ENCODE measurements at regions not wholly inside any gene's neighbourhood (a gene's known extent, or its start where the extent isn't known, plus 50 kb on each side); places are given as distances from the start of the nearest gene placed in this dataset.

GRCh38 chr6:141451511-141452353 is 681.0 kb upstream of the GJE1 start:
- H3K27ac ChIP-seq, result no peak overlapping the region
- DNase-seq (ENCODE audit: low spot score), result no peak
- TF ChIP-seq CTCF (IDR thresholded peaks at IDR 0.05), result no peak
- no peak overlapping the region for H3K4me3 ChIP-seq

GRCh38 chr6:141451181-141451510 is 681.6 kb upstream of the GJE1 start:
- no peak for DNase-seq (ENCODE audit: low spot score)
- no peak overlapping the region for H3K4me3 ChIP-seq
- no peak overlapping the region for H3K27ac ChIP-seq
- no peak for TF ChIP-seq CTCF (IDR thresholded peaks at IDR 0.05)

GRCh38 chr6:141445928-141446628 is 686.6 kb upstream of the GJE1 start:
- DNase-seq (ENCODE audit: low spot score), result no peak
- Histone ChIP-seq H3K27ac (no peak overlapping the region), H3K4me3 (no peak overlapping the region)
- no peak for TF ChIP-seq CTCF (IDR thresholded peaks at IDR 0.05)

- DNase-seq (ENCODE audit: low spot score), result no peak
- no peak overlapping the region for H3K27ac ChIP-seq
- no peak overlapping the region for H3K4me3 ChIP-seq
- no peak for TF ChIP-seq CTCF (IDR thresholded peaks at IDR 0.05)
Measured at GRCh38 chr6:141443668-141444289, 688.9 kb upstream of the GJE1 start.

GRCh38 chr6:141443032-141443431 is 689.7 kb upstream of the GJE1 start:
- TF ChIP-seq CTCF (IDR thresholded peaks at IDR 0.05), result no peak
- no peak for DNase-seq (ENCODE audit: low spot score)
- H3K4me3 ChIP-seq, result no peak overlapping the region
- H3K27ac ChIP-seq, result no peak overlapping the region

GRCh38 chr6:141439513-141439912 is 693.2 kb upstream of the GJE1 start:
- DNase-seq (ENCODE audit: low spot score), result no peak
- TF ChIP-seq CTCF (IDR thresholded peaks at IDR 0.05), result no peak
- H3K27ac ChIP-seq, result no peak overlapping the region
- no peak overlapping the region for H3K4me3 ChIP-seq

All from coronary artery (tissue), 2 donors.